OCI-LY7 (cell line): ENCODE measurements at regions not wholly inside any gene's neighbourhood (a gene's known extent, or its start where the extent isn't known, plus 50 kb on each side); places are given as distances from the start of the nearest gene placed in this dataset.

Source experiments
- BruUV-seq: library from RNA; stranded (reverse); fragments of 400-500 nt; replicated peaks from 2 replicates; lab custom pipeline; 2021; lab: Mats Ljungman, UMichigan
- CTCF ChIA-PET: fragments of 300-600 bp; sonication (Branson Sonifier 250); formaldehyde crosslinking; loops from one replicate; lab custom pipeline; 2022; ENCODE audit warnings: antibody characterized with exemption; ENCODE audit not compliant: unreplicated experiment; lab: Charles Lee
- POLR2A ChIA-PET: fragments of 300-600 bp; sonication (Branson Sonifier 250); formaldehyde crosslinking; loops from one replicate; lab custom pipeline; 2022; ENCODE audit warnings: antibody characterized with exemption; lab: Charles Lee
- DNase-seq: peaks from one replicate; pipeline ENCODE4 v3.0.0-alpha.2; 2015; ENCODE audit warnings: low spot score
- H2AFZ ChIP-seq: fragments of 200-600 bp; sonication (generic), shearing (Covaris generic); 2 replicates; pipeline ENCODE4 v1.6.1; 2014; ENCODE audit warnings: mild to moderate bottlenecking, antibody characterized with exemption, low read length, moderate library complexity
- H3K27ac ChIP-seq: fragments of 200-600 bp; sonication (generic); 2 replicates; pipeline ENCODE4 v1.5.1; 2014; ENCODE audit warnings: mixed run types, low read depth, mild to moderate bottlenecking, moderate library complexity, low read length, inconsistent platforms; ENCODE audit not compliant: poor library complexity, severe bottlenecking
- H3K36me3 ChIP-seq: fragments of 200-600 bp; sonication (generic); 2 replicates; pipeline ENCODE4 v1.6.1; 2014; ENCODE audit warnings: mild to moderate bottlenecking, antibody characterized with exemption, low read length, moderate library complexity, mixed read lengths; ENCODE audit not compliant: insufficient read depth
- H3K4me1 ChIP-seq: fragments of 200-600 bp; sonication (generic); 2 replicates; pipeline ENCODE4 v1.5.1; 2014; ENCODE audit warnings: mild to moderate bottlenecking, low read length; ENCODE audit not compliant: insufficient read depth, poor library complexity, severe bottlenecking
- H3K4me2 ChIP-seq: fragments of 200-600 bp; sonication (generic); 2 replicates; pipeline ENCODE4 v1.6.1; 2014; ENCODE audit warnings: mild to moderate bottlenecking, low read length
- H3K4me3 ChIP-seq: fragments of 200-600 bp; sonication (generic); 2 replicates; pipeline ENCODE4 v1.5.1; 2014; ENCODE audit warnings: mild to moderate bottlenecking, low read depth, low read length; ENCODE audit not compliant: poor library complexity, severe bottlenecking
- H3K79me2 ChIP-seq: fragments of 200-600 bp; sonication (generic); 2 replicates; pipeline ENCODE4 v1.6.1; 2016; ENCODE audit warnings: low read depth, mild to moderate bottlenecking, low read length, moderate library complexity, mixed read lengths; ENCODE audit not compliant: insufficient read depth
- H3K9me2 ChIP-seq: fragments of 200-600 bp; sonication (generic); 2 replicates; pipeline ENCODE4 v1.6.1; 2016; ENCODE audit warnings: mild to moderate bottlenecking, low read length, mixed read lengths; ENCODE audit not compliant: insufficient read depth
- H3K9me3 ChIP-seq: fragments of 200-600 bp; sonication (generic); 2 replicates; pipeline ENCODE4 v1.6.1; 2014; ENCODE audit warnings: mild to moderate bottlenecking, mixed run types, low read length, mixed read lengths
- H4K20me1 ChIP-seq: fragments of 200-600 bp; sonication (generic); 2 replicates; pipeline ENCODE4 v1.6.1; 2014; ENCODE audit warnings: mild to moderate bottlenecking, antibody characterized with exemption, low read length, moderate library complexity, mixed read lengths; ENCODE audit not compliant: insufficient read depth
- EZH2phosphoT487 ChIP-seq: fragments of 200-600 bp; sonication (generic); IDR thresholded peaks from 2 replicates; pipeline ENCODE4 v1.6.1; 2018; ENCODE audit warnings: low read depth, borderline replicate concordance, mild to moderate bottlenecking, mixed run types, antibody characterized with exemption, low read length, moderate library complexity, mixed read lengths
- intact Hi-C: fragments of 100-400 bp; cut with micrococcal nuclease; formaldehyde crosslinking; loops from one replicate; pipeline ENCODE4 v1.10.0; 2022; ENCODE audit not compliant: unreplicated experiment
- TF ChIP-seq, protein P1 (sequence below): fragments of 200-600 bp; sonication (generic); conservative IDR thresholded peaks from 2 replicates; pipeline ENCODE4 v1.5.1; 2014; ENCODE audit warnings: mild to moderate bottlenecking, antibody characterized with exemption, low read length, moderate library complexity, mixed read lengths

DNA sequence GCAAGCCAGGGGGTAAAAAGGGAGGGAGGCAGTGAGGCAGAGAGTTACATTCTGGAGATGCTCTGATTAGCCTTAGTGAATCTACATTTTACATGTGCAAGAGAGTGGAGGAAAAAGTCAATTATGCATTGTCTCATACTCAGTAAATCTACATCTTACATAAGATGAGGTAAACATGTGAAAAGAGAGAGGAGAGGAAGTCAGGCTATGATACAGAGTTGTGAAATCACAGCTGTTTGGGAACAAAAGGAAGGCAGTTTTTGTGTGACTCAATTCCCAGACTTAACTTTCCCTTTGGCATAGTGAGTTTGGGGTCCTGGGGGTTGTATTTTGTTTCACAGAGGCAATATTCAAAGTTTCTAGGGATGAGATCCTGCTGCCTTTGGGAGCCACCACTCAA is 67.8 kb downstream of the GP2 start:
- Histone ChIP-seq H3K4me1 (no peaks in the 10 kb centered on the region), H3K79me2 (no peaks in the 10 kb centered on the region), H4K20me1 (no peaks in the 10 kb centered on the region), H3K9me2 (no peaks in the 10 kb centered on the region), H3K36me3 (no peaks in the 10 kb centered on the region), H3K9me3 (no peaks in the 10 kb centered on the region), H3K27ac (no peak overlapping the region), H3K4me2 (no peak overlapping the region), H2AFZ (no peak overlapping the region), H3K4me3 (no peak overlapping the region)
- BruUV-seq, result no TSS peak
- POLR2A ChIA-PET, result no interaction called here
- DNase-seq, result no peak
- TF ChIP-seq, protein P1, sequence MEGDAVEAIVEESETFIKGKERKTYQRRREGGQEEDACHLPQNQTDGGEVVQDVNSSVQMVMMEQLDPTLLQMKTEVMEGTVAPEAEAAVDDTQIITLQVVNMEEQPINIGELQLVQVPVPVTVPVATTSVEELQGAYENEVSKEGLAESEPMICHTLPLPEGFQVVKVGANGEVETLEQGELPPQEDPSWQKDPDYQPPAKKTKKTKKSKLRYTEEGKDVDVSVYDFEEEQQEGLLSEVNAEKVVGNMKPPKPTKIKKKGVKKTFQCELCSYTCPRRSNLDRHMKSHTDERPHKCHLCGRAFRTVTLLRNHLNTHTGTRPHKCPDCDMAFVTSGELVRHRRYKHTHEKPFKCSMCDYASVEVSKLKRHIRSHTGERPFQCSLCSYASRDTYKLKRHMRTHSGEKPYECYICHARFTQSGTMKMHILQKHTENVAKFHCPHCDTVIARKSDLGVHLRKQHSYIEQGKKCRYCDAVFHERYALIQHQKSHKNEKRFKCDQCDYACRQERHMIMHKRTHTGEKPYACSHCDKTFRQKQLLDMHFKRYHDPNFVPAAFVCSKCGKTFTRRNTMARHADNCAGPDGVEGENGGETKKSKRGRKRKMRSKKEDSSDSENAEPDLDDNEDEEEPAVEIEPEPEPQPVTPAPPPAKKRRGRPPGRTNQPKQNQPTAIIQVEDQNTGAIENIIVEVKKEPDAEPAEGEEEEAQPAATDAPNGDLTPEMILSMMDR, result no peak
- TF ChIP-seq EZH2phosphoT487, result no peak
- CTCF ChIA-PET, result no interaction called here
- intact Hi-C loops, result no loop called here

DNA sequence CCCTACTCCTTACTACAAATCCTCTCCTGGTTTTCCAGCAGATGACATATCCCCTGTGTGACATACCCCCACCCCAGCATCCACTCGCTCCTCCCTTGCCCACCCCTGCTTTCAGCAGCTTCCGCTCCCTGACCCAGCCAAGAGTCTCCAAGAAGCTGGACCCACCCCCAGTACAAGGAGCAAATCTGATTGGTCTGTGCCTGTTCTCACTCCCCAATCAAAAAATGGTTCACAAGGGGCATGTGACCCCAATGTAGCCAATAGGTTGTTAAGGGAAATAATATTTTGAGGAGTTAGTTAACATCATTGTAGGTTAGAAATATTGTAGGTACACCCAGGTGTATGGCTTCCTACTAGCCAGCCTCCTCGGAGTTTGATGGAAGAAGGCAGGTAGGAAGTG is 70.1 kb downstream of the GP2 start:
- no peak overlapping the region for H3K4me2 ChIP-seq
- ChIA-PET CTCF (no interaction called here), POLR2A (no interaction called here)
- DNase-seq, result no peak
- TF ChIP-seq, protein P1, result no peak
- TF ChIP-seq EZH2phosphoT487, result no peak
- no peaks in the 10 kb centered on the region for H3K79me2 ChIP-seq
- H4K20me1 ChIP-seq, result no peaks in the 10 kb centered on the region
- no peaks in the 10 kb centered on the region for H3K36me3 ChIP-seq
- H2AFZ ChIP-seq, result no peak overlapping the region
- no peaks in the 10 kb centered on the region for H3K4me1 ChIP-seq
- no TSS peak for BruUV-seq
- intact Hi-C loops, result no loop called here
- no peaks in the 10 kb centered on the region for H3K9me2 ChIP-seq
- H3K9me3 ChIP-seq, result no peaks in the 10 kb centered on the region
- no peak overlapping the region for H3K4me3 ChIP-seq
- H3K27ac ChIP-seq, result no peak overlapping the region

DNA sequence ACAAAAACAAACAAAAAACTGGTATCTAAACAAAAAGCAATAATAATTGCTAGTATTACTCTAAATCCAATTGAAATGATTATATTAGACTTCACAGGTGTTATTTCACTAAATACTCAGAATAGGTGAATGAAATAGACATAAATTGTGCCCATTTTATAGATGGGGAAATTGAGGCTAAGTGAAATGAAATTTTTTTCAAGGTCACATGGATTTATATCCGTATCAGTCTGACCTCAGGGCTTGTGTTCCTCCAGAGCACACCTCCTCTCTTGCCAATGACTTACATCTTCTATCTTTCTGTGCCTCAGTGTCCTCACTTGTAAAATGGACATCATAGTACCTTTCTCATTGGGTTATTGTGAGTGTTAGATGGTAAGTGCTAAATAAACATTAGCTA is 72.3 kb downstream of the GP2 start:
- DNase-seq, result no peak
- ChIA-PET POLR2A (no interaction called here), CTCF (no interaction called here)
- no peaks in the 10 kb centered on the region for H3K36me3 ChIP-seq
- no peaks in the 10 kb centered on the region for H3K4me1 ChIP-seq
- H3K4me2 ChIP-seq, result no peak overlapping the region
- H3K27ac ChIP-seq, result no peak overlapping the region
- no peaks in the 10 kb centered on the region for H3K9me2 ChIP-seq
- no peaks in the 10 kb centered on the region for H4K20me1 ChIP-seq
- no peak overlapping the region for H2AFZ ChIP-seq
- BruUV-seq, result no TSS peak
- no peak for TF ChIP-seq EZH2phosphoT487
- TF ChIP-seq, protein P1, result no peak
- H3K79me2 ChIP-seq, result no peaks in the 10 kb centered on the region
- no peaks in the 10 kb centered on the region for H3K9me3 ChIP-seq
- intact Hi-C loops, result no loop called here
- no peak overlapping the region for H3K4me3 ChIP-seq
